Suprapubic skin (tissue), 4 donors: ENCODE measurements at regions not wholly inside any gene's neighbourhood (a gene's known extent, or its start where the extent isn't known, plus 50 kb on each side); places are given as distances from the start of the nearest gene placed in this dataset.

ENCODE experiments used
- DNase-seq, 2 donors: peaks; one replicate each; pipeline ENCODE4 v3.0.0-alpha.2; 2019; ENCODE audit warnings: low spot score in 2 of 2
- H3K27ac ChIP-seq: fragments of 200-600 bp; sonication (generic); one replicate; pipeline ENCODE4 v1.5.1; 2019
- H3K27me3 ChIP-seq: fragments of 200-600 bp; sonication (generic); one replicate; pipeline ENCODE4 v1.5.1; 2019
- H3K36me3 ChIP-seq: fragments of 200-600 bp; sonication (generic); one replicate; pipeline ENCODE4 v1.5.1; 2019
- H3K4me1 ChIP-seq: fragments of 200-600 bp; sonication (generic); one replicate; pipeline ENCODE4 v1.5.1; 2019
- H3K4me3 ChIP-seq: fragments of 200-600 bp; sonication (generic); one replicate; pipeline ENCODE4 v1.5.1; 2019; ENCODE audit warnings: mild to moderate bottlenecking
- H3K9me3 ChIP-seq: fragments of 200-600 bp; sonication (generic); one replicate; pipeline ENCODE4 v1.5.1; 2019
- EP300 ChIP-seq: sonication (generic); formaldehyde crosslinking; IDR thresholded peaks from one replicate; pipeline ENCODE4 v1.6.1; 2017; ENCODE audit warnings: antibody characterized with exemption
- POLR2A ChIP-seq, 2 donors: fragments of 450-650 bp; IDR thresholded peaks; one replicate each; pipeline ENCODE4 v1.6.1; 2017; ENCODE audit warnings: antibody characterized with exemption in 2 of 2, mild to moderate bottlenecking in 2 of 2, moderate library complexity in 2 of 2
- POLR2AphosphoS5 ChIP-seq, 3 donors: sonication (generic); formaldehyde crosslinking; IDR thresholded peaks; one replicate each; pipeline ENCODE4 v1.6.1; 2017; ENCODE audit warnings: antibody characterized with exemption in 3 of 3
- WGBS: methylation state at CpG from one replicate; pipeline ENCODE4 v1.1.5; 2018; 5-methylcytosine and 5-hydroxymethylcytosine counted together
- TF ChIP-seq, protein P1 (sequence below), 2 donors: fragments of 200-600 bp in 1 of 2; fragments of 450-650 bp in 1 of 2; sonication (generic) in 1 of 2; IDR thresholded peaks; one replicate each; pipeline ENCODE4 v1.5.1; 2016 to 2019; ENCODE audit warnings: antibody characterized with exemption in 2 of 2, mild to moderate bottlenecking in 1 of 2, moderate library complexity in 1 of 2

DNA sequence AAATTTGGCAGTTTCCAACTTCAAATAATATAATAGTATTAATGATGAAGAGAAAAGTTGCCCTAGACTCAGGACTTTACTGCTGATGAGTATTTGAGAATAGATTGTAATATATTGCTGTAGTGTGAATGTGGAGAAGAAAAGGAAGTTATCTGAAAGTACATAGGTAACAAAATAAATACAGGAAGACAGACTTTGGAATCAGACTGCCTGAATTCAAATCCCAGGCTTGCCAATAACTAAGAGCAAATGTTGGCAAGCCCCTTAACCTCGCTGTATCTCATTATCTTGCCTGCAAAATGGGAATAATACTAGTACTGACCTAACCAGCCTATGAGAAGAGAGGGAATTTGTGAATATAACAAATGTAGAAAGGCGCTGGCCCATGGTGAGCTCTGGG, 765.2 kb upstream of the ID2 start:
- no peaks in the 10 kb centered on the region for H3K4me1 ChIP-seq
- WGBS = 93% methylated on average over 2 of the region's 2 CpGs
- no peak for DNase-seq
- no peaks in the 10 kb centered on the region for H3K36me3 ChIP-seq
- H3K4me3 ChIP-seq = no peak overlapping the region
- no peaks in the 10 kb centered on the region for H3K27me3 ChIP-seq
- H3K9me3 ChIP-seq = no peaks in the 10 kb centered on the region
- TF ChIP-seq EP300 = no peak
- TF ChIP-seq POLR2AphosphoS5 (IDR thresholded peaks at IDR 0.05) = no peak
- TF ChIP-seq, protein P1, sequence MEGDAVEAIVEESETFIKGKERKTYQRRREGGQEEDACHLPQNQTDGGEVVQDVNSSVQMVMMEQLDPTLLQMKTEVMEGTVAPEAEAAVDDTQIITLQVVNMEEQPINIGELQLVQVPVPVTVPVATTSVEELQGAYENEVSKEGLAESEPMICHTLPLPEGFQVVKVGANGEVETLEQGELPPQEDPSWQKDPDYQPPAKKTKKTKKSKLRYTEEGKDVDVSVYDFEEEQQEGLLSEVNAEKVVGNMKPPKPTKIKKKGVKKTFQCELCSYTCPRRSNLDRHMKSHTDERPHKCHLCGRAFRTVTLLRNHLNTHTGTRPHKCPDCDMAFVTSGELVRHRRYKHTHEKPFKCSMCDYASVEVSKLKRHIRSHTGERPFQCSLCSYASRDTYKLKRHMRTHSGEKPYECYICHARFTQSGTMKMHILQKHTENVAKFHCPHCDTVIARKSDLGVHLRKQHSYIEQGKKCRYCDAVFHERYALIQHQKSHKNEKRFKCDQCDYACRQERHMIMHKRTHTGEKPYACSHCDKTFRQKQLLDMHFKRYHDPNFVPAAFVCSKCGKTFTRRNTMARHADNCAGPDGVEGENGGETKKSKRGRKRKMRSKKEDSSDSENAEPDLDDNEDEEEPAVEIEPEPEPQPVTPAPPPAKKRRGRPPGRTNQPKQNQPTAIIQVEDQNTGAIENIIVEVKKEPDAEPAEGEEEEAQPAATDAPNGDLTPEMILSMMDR (IDR thresholded peaks at IDR 0.05) = no peak
- no peak for TF ChIP-seq POLR2A (IDR thresholded peaks at IDR 0.05)
- no peak overlapping the region for H3K27ac ChIP-seq

DNA sequence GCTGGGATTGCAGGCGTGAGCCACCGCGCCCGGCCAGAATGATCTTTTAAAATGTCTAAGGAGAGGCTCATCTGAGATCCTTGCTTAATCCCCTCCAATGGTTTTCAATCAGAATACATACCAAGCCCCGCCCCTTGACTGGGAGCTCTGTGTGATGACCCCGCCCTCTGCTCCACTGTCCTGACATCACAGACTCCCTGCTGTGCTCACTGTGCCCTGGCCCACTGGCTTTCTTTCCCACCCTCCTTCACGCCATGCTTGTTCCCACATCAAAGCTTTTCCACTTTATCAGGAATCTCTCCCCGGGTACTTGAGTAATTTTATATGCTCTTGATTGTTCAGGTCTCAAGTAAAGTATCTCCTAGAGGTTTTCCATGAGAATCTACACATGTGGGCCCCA, 762.3 kb upstream of the ID2 start:
- H3K4me3 ChIP-seq = no peak overlapping the region
- WGBS = 93% methylated on average over 8 of the region's 8 CpGs
- DNase-seq = no peak
- H3K9me3 ChIP-seq = no peaks in the 10 kb centered on the region
- no peaks in the 10 kb centered on the region for H3K4me1 ChIP-seq
- H3K27me3 ChIP-seq = no peaks in the 10 kb centered on the region
- TF ChIP-seq POLR2AphosphoS5 (IDR thresholded peaks at IDR 0.05) = no peak
- TF ChIP-seq POLR2A (IDR thresholded peaks at IDR 0.05) = no peak
- TF ChIP-seq, protein P1 (IDR thresholded peaks at IDR 0.05) = no peak
- no peak for TF ChIP-seq EP300
- no peak overlapping the region for H3K27ac ChIP-seq
- no peaks in the 10 kb centered on the region for H3K36me3 ChIP-seq

- 76% methylated on average over 7 of the region's 7 CpGs for WGBS
- H3K9me3 ChIP-seq = no peaks in the 10 kb centered on the region
- TF ChIP-seq, protein P1 (IDR thresholded peaks at IDR 0.05) = no peak
- TF ChIP-seq POLR2AphosphoS5 (IDR thresholded peaks at IDR 0.05) = no peak
- TF ChIP-seq POLR2A (IDR thresholded peaks at IDR 0.05) = no peak
- TF ChIP-seq EP300 = no peak
Measured at GRCh38 chr2:7924023-7924762, 757.7 kb upstream of the ID2 start.

GRCh38 chr2:7925506-7925905, 756.4 kb upstream of the ID2 start:
- no peak overlapping the region for H3K4me3 ChIP-seq
- H3K36me3 ChIP-seq = no peaks in the 10 kb centered on the region
- no peak overlapping the region for H3K27ac ChIP-seq
- no peaks in the 10 kb centered on the region for H3K9me3 ChIP-seq
- DNase-seq = no peak
- no peaks in the 10 kb centered on the region for H3K27me3 ChIP-seq
- TF ChIP-seq POLR2AphosphoS5 (IDR thresholded peaks at IDR 0.05) = no peak
- no peak for TF ChIP-seq EP300
- TF ChIP-seq POLR2A (IDR thresholded peaks at IDR 0.05) = no peak
- TF ChIP-seq, protein P1 (IDR thresholded peaks at IDR 0.05) = no peak
- 50% methylated on average over 1 of the region's 1 CpG for WGBS
- no peaks in the 10 kb centered on the region for H3K4me1 ChIP-seq

More at GRCh38 chr2:7924023-7924762, 757.7 kb upstream of the ID2 start:
- DNase-seq = no peak
- no peaks in the 10 kb centered on the region for H3K36me3 ChIP-seq
- H3K4me3 ChIP-seq = no peak overlapping the region
- H3K4me1 ChIP-seq = no peaks in the 10 kb centered on the region
- no peaks in the 10 kb centered on the region for H3K27me3 ChIP-seq
- H3K27ac ChIP-seq = no peak overlapping the region

- H3K27me3 ChIP-seq = no peaks in the 10 kb centered on the region
- H3K27ac ChIP-seq = no peak overlapping the region
- no peaks in the 10 kb centered on the region for H3K4me1 ChIP-seq
- no peaks in the 10 kb centered on the region for H3K36me3 ChIP-seq
- no peak overlapping the region for H3K4me3 ChIP-seq
- TF ChIP-seq POLR2A (IDR thresholded peaks at IDR 0.05) = no peak
- TF ChIP-seq, protein P1 (IDR thresholded peaks at IDR 0.05) = no peak
- no peak for TF ChIP-seq EP300
- TF ChIP-seq POLR2AphosphoS5 (IDR thresholded peaks at IDR 0.05) = no peak
- DNase-seq = no peak
- no peaks in the 10 kb centered on the region for H3K9me3 ChIP-seq
- WGBS = 49% methylated on average over 2 of the region's 2 CpGs
Measured at GRCh38 chr2:7927691-7928090, 754.2 kb upstream of the ID2 start.
